PC-3 (cell line): ENCODE measurements at regions not wholly inside any gene's neighbourhood (a gene's known extent, or its start where the extent isn't known, plus 50 kb on each side); places are given as distances from the start of the nearest gene placed in this dataset.

Source experiments
- CTCF ChIP-seq: fragments of 300-600 bp; sonication (generic); conservative IDR thresholded peaks from 2 replicates; pipeline ENCODE4 v1.5.1; 2017; ENCODE audit warnings: antibody characterized with exemption, low read depth, mild to moderate bottlenecking, low read length
- EZH2 ChIP-seq: fragments of 300-600 bp; sonication (generic); IDR thresholded peaks from one replicate; pipeline ENCODE4 v1.6.1; 2017; ENCODE audit warnings: antibody characterized with exemption, mild to moderate bottlenecking, low read length; ENCODE audit not compliant: unreplicated experiment

GRCh38 chrX:16516232-16516876, 133.6 kb upstream of the S100G start:
- TF ChIP-seq CTCF (no peak), EZH2 (no peak)
